NOMO-1 treated with DMSO at 0.1 percent for 48 hours (cell line): ENCODE measurements at regions not wholly inside any gene's neighbourhood (a gene's known extent, or its start where the extent isn't known, plus 50 kb on each side); places are given as distances from the start of the nearest gene placed in this dataset.

Experiments used
- DNase-seq: peaks from one replicate; lab custom pipeline; 2025; ENCODE audit not compliant: unreplicated experiment; lab: John Stamatoyannopoulos, UW

GRCh38 chr3:77859156-77859555, 819.3 kb downstream of the ROBO2 start:
- DNase-seq = no peak

- no peak for DNase-seq
Observed at GRCh38 chr3:77868725-77869124, 828.8 kb downstream of the ROBO2 start.

- DNase-seq = no peak
Observed at GRCh38 chr3:77869423-77869822, 829.5 kb downstream of the ROBO2 start.

GRCh38 chr3:77871436-77871835, 831.5 kb downstream of the ROBO2 start:
- DNase-seq = no peak

GRCh38 chr3:77873598-77873997, 833.7 kb downstream of the ROBO2 start:
- DNase-seq = no peak

- DNase-seq = no peak
Observed at GRCh38 chr3:77885381-77885780, 845.5 kb downstream of the ROBO2 start.

GRCh38 chr3:77887611-77888010, 847.7 kb downstream of the ROBO2 start:
- DNase-seq = no peak

GRCh38 chr3:77889616-77890015, 849.7 kb downstream of the ROBO2 start:
- DNase-seq = no peak

GRCh38 chr3:77898621-77899020, 858.7 kb downstream of the ROBO2 start:
- no peak for DNase-seq

GRCh38 chr3:77902675-77903074, 862.8 kb downstream of the ROBO2 start:
- DNase-seq = no peak

GRCh38 chr3:77906102-77906709, 866.3 kb downstream of the ROBO2 start:
- no peak for DNase-seq

- no peak for DNase-seq
Observed at GRCh38 chr3:77913524-77914174, 873.8 kb downstream of the ROBO2 start.

- no peak for DNase-seq
Observed at GRCh38 chr3:77915336-77915735, 875.4 kb downstream of the ROBO2 start.

GRCh38 chr3:77917225-77917624, 877.3 kb downstream of the ROBO2 start:
- DNase-seq = no peak

GRCh38 chr3:77919244-77919643, 879.3 kb downstream of the ROBO2 start:
- no peak for DNase-seq

- DNase-seq = no peak
Observed at GRCh38 chr3:77931255-77932009, 891.5 kb downstream of the ROBO2 start.

- DNase-seq = no peak
Observed at GRCh38 chr3:77932926-77933325, 893.0 kb downstream of the ROBO2 start.

- DNase-seq = no peak
Observed at GRCh38 chr3:77933926-77934325, 894.0 kb downstream of the ROBO2 start.

GRCh38 chr3:77935418-77935817, 895.5 kb downstream of the ROBO2 start:
- no peak for DNase-seq

GRCh38 chr3:77939726-77940125, 899.8 kb downstream of the ROBO2 start:
- DNase-seq = no peak

- DNase-seq = no peak
Observed at GRCh38 chr3:77943598-77943997, 903.7 kb downstream of the ROBO2 start.

GRCh38 chr3:77945320-77945719, 905.4 kb downstream of the ROBO2 start:
- DNase-seq = no peak
